ENCODE measurements at regions not wholly inside any gene's neighbourhood (a gene's known extent, or its start where the extent isn't known, plus 50 kb on each side); places are given as distances from the start of the nearest gene placed in this dataset.

DNA sequence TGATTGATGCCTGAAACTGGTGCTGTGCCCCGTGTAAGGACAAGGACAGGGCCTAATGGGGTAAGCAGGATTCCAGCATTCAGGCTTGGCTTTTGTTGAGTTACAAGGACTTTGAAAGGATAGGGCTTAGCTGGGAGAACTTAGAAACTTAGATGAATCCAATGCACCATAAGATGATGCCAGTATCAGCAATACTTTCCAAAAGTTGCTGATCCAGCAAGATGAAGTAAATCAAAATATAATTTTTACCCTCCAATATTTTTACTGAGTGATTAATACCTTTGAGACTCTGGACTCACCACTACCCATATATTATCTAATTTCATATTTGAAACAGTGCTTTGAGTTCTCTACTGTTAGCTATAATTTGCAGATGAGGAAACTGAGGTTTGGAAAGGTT, 354.5 kb upstream of the ATP5MC3 start:
- TF ChIP-seq, protein P1, sequence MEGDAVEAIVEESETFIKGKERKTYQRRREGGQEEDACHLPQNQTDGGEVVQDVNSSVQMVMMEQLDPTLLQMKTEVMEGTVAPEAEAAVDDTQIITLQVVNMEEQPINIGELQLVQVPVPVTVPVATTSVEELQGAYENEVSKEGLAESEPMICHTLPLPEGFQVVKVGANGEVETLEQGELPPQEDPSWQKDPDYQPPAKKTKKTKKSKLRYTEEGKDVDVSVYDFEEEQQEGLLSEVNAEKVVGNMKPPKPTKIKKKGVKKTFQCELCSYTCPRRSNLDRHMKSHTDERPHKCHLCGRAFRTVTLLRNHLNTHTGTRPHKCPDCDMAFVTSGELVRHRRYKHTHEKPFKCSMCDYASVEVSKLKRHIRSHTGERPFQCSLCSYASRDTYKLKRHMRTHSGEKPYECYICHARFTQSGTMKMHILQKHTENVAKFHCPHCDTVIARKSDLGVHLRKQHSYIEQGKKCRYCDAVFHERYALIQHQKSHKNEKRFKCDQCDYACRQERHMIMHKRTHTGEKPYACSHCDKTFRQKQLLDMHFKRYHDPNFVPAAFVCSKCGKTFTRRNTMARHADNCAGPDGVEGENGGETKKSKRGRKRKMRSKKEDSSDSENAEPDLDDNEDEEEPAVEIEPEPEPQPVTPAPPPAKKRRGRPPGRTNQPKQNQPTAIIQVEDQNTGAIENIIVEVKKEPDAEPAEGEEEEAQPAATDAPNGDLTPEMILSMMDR (IDR thresholded peaks at IDR 0.05; ENCODE audit: extremely low read depth in 1 of 2, insufficient read depth in 1 of 2, low read depth in 1 of 2, low read length in 2 of 2), result no peak
- TF ChIP-seq EZH2 (IDR thresholded peaks at IDR 0.05; ENCODE audit: borderline replicate concordance, low read depth, low read length, severe bottlenecking), result no peak
- TF ChIP-seq POLR2AphosphoS5 (IDR thresholded peaks at IDR 0.05; ENCODE audit: insufficient read depth, low read depth, low read length), result no peak
- TF ChIP-seq POLR2A (IDR thresholded peaks at IDR 0.05; ENCODE audit: low read depth, low read length), result no peak
- TF ChIP-seq, protein P2, sequence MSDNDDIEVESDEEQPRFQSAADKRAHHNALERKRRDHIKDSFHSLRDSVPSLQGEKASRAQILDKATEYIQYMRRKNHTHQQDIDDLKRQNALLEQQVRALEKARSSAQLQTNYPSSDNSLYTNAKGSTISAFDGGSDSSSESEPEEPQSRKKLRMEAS (IDR thresholded peaks at IDR 0.05; ENCODE audit: insufficient read depth, insufficient read length), result no peak
- no peak for TF ChIP-seq GATA2 (IDR thresholded peaks at IDR 0.05; ENCODE audit: insufficient read depth, insufficient read length, low read depth, low read length)

Data from endothelial cell of umbilical vein (primary cell).